AG08395 (cell line): ENCODE measurements at regions not wholly inside any gene's neighbourhood (a gene's known extent, or its start where the extent isn't known, plus 50 kb on each side); places are given as distances from the start of the nearest gene placed in this dataset.

Experiments
- DNase-seq: peaks from one replicate; pipeline ENCODE4 v3.0.0; 2012; ENCODE audit warnings: mixed read lengths, low spot score

GRCh38 chr7:120091807-120092206 lies 181.2 kb upstream of the KCND2 start:
- DNase-seq: no peak

GRCh38 chr7:120097020-120097419 lies 176.0 kb upstream of the KCND2 start:
- DNase-seq: no peak

- no peak for DNase-seq
Measured at GRCh38 chr7:120097774-120098173, 175.2 kb upstream of the KCND2 start.

- no peak for DNase-seq
Measured at GRCh38 chr7:120108376-120108775, 164.6 kb upstream of the KCND2 start.

GRCh38 chr7:120110169-120110568 lies 162.8 kb upstream of the KCND2 start:
- DNase-seq: no peak

- DNase-seq: no peak
Measured at GRCh38 chr7:120114626-120115025, 158.3 kb upstream of the KCND2 start.

- no peak for DNase-seq
Measured at GRCh38 chr7:120123528-120123927, 149.4 kb upstream of the KCND2 start.

- DNase-seq: no peak
Measured at GRCh38 chr7:120131096-120131839, 141.7 kb upstream of the KCND2 start.

GRCh38 chr7:120138497-120138896 lies 134.5 kb upstream of the KCND2 start:
- no peak for DNase-seq

- no peak for DNase-seq
Measured at GRCh38 chr7:120156476-120156875, 116.5 kb upstream of the KCND2 start.

GRCh38 chr7:120160166-120160565 lies 112.8 kb upstream of the KCND2 start:
- DNase-seq: no peak

GRCh38 chr7:120163449-120163848 lies 109.5 kb upstream of the KCND2 start:
- no peak for DNase-seq

- no peak for DNase-seq
Measured at GRCh38 chr7:120165227-120165626, 107.7 kb upstream of the KCND2 start.

- no peak for DNase-seq
Measured at GRCh38 chr7:120168066-120168465, 104.9 kb upstream of the KCND2 start.

- no peak for DNase-seq
Measured at GRCh38 chr7:120169996-120170783, 102.8 kb upstream of the KCND2 start.

GRCh38 chr7:120170834-120171233 lies 102.1 kb upstream of the KCND2 start:
- no peak for DNase-seq

- no peak for DNase-seq
Measured at GRCh38 chr7:120171406-120171805, 101.6 kb upstream of the KCND2 start.

GRCh38 chr7:120180221-120180620 lies 92.8 kb upstream of the KCND2 start:
- DNase-seq: no peak

GRCh38 chr7:120181499-120181898 lies 91.5 kb upstream of the KCND2 start:
- DNase-seq: no peak

GRCh38 chr7:120184866-120185265 lies 88.1 kb upstream of the KCND2 start:
- DNase-seq: no peak

- no peak for DNase-seq
Measured at GRCh38 chr7:120185940-120186682, 86.9 kb upstream of the KCND2 start.

- DNase-seq: no peak
Measured at GRCh38 chr7:120186688-120187087, 86.3 kb upstream of the KCND2 start.

- no peak for DNase-seq
Measured at GRCh38 chr7:120189623-120190022, 83.4 kb upstream of the KCND2 start.
